ENCODE measurements at regions not wholly inside any gene's neighbourhood (a gene's known extent, or its start where the extent isn't known, plus 50 kb on each side); places are given as distances from the start of the nearest gene placed in this dataset.
"Not testable (repeated sequence)": the region's sequence is repeated elsewhere in the genome, so short reads cannot be mapped to it uniquely, and the experiment has no call there.

DNA sequence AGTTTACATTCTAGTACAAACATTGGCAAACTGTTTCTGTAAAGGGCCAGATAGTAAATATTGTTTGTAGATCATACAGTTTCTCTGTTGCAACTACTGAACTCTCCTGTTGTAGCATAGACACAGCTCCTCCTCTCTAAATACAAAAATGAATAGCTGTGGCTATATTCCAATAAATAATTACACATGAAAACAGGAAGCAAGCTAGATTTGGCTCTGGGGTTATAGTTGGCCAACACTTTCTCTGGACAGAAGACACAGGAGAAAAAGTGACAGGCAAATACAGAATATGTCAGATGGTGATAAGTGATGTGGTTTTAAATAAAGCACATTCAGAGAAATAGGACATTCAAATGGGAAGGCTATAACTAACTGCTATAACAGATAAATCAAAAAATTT, 957.0 kb downstream of the LTN1 start:
- not testable (repeated sequence) for H3K27ac ChIP-seq (ENCODE audit: low read depth, low read length); H3K9ac ChIP-seq (ENCODE audit: low read length in 5 of 5); H3K27me3 ChIP-seq (ENCODE audit: control insufficient read depth in 5 of 5, insufficient read depth in 4 of 5, low read length in 5 of 5); H3K36me3 ChIP-seq (ENCODE audit: control insufficient read depth in 5 of 5, insufficient read depth in 5 of 5, low read length in 5 of 5); H3K4me3 ChIP-seq (ENCODE audit: low read depth in 1 of 5, low read length in 5 of 5); H3K4me1 ChIP-seq (ENCODE audit: control insufficient read depth in 5 of 5, insufficient read depth in 5 of 5, low read length in 5 of 5)
- peaks cover 0 to 13% (median 8%) of the 10 kb centered on the region in 5 donors for H3K9me3 ChIP-seq (ENCODE audit: control insufficient read depth in 5 of 5, low read length in 5 of 5)

GRCh38 chr21:28034916-28035315, 957.8 kb downstream of the LTN1 start:
- H3K9ac ChIP-seq (ENCODE audit: low read length in 5 of 5); H3K4me3 ChIP-seq (ENCODE audit: low read depth in 1 of 5, low read length in 5 of 5); H3K27me3 ChIP-seq (ENCODE audit: control insufficient read depth in 5 of 5, insufficient read depth in 4 of 5, low read length in 5 of 5); H3K27ac ChIP-seq (ENCODE audit: low read depth, low read length); H3K4me1 ChIP-seq (ENCODE audit: control insufficient read depth in 5 of 5, insufficient read depth in 5 of 5, low read length in 5 of 5); H3K36me3 ChIP-seq (ENCODE audit: control insufficient read depth in 5 of 5, insufficient read depth in 5 of 5, low read length in 5 of 5): not testable (repeated sequence)
- H3K9me3 ChIP-seq (ENCODE audit: control insufficient read depth in 5 of 5, low read length in 5 of 5), result peaks cover 0 to 18% (median 14%) of the 10 kb centered on the region in 5 donors

DNA sequence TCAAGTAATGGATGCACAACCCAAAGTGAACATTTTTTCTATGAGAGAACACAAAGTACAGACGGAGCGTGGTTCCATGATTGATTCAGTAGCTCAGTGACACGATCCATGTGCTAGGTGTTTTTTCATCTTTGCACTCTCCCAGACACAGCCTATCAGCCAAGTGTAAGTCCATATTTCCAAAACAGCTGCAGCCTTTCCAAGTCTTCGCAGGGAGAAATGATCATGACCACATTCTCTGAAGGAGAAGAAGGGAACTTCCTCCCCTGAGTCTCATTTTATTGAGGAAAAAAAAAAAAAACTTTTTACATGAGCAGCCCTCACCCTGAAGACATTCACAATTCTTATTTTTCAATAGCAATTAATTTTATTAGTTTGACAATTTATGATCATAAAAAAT, 958.3 kb downstream of the LTN1 start:
- H3K4me3 ChIP-seq (ENCODE audit: low read depth in 1 of 5, low read length in 5 of 5); H3K27ac ChIP-seq (ENCODE audit: low read depth, low read length); H3K36me3 ChIP-seq (ENCODE audit: control insufficient read depth in 5 of 5, insufficient read depth in 5 of 5, low read length in 5 of 5); H3K27me3 ChIP-seq (ENCODE audit: control insufficient read depth in 5 of 5, insufficient read depth in 4 of 5, low read length in 5 of 5); H3K9ac ChIP-seq (ENCODE audit: low read length in 5 of 5); H3K4me1 ChIP-seq (ENCODE audit: control insufficient read depth in 5 of 5, insufficient read depth in 5 of 5, low read length in 5 of 5): not testable (repeated sequence)
- peaks cover 0 to 18% (median 14%) of the 10 kb centered on the region in 5 donors for H3K9me3 ChIP-seq (ENCODE audit: control insufficient read depth in 5 of 5, low read length in 5 of 5)

GRCh38 chr21:28032652-28033051, 960.0 kb downstream of the LTN1 start:
- H3K4me1 ChIP-seq (ENCODE audit: control insufficient read depth in 5 of 5, insufficient read depth in 5 of 5, low read length in 5 of 5); H3K27ac ChIP-seq (ENCODE audit: low read depth, low read length); H3K27me3 ChIP-seq (ENCODE audit: control insufficient read depth in 5 of 5, insufficient read depth in 4 of 5, low read length in 5 of 5); H3K9ac ChIP-seq (ENCODE audit: low read length in 5 of 5); H3K4me3 ChIP-seq (ENCODE audit: low read depth in 1 of 5, low read length in 5 of 5); H3K36me3 ChIP-seq (ENCODE audit: control insufficient read depth in 5 of 5, insufficient read depth in 5 of 5, low read length in 5 of 5): not testable (repeated sequence)
- H3K9me3 ChIP-seq (ENCODE audit: control insufficient read depth in 5 of 5, low read length in 5 of 5), result peaks cover 0 to 15% (median 8%) of the 10 kb centered on the region in 5 donors

GRCh38 chr21:28031066-28031465, 961.6 kb downstream of the LTN1 start:
- not testable (repeated sequence) for H3K9ac ChIP-seq (ENCODE audit: low read length in 5 of 5); H3K27ac ChIP-seq (ENCODE audit: low read depth, low read length); H3K4me3 ChIP-seq (ENCODE audit: low read depth in 1 of 5, low read length in 5 of 5); H3K27me3 ChIP-seq (ENCODE audit: control insufficient read depth in 5 of 5, insufficient read depth in 4 of 5, low read length in 5 of 5); H3K4me1 ChIP-seq (ENCODE audit: control insufficient read depth in 5 of 5, insufficient read depth in 5 of 5, low read length in 5 of 5); H3K36me3 ChIP-seq (ENCODE audit: control insufficient read depth in 5 of 5, insufficient read depth in 5 of 5, low read length in 5 of 5)
- H3K9me3 ChIP-seq (ENCODE audit: control insufficient read depth in 5 of 5, low read length in 5 of 5), result peaks cover 0 to 15% (median 8%) of the 10 kb centered on the region in 5 donors

DNA sequence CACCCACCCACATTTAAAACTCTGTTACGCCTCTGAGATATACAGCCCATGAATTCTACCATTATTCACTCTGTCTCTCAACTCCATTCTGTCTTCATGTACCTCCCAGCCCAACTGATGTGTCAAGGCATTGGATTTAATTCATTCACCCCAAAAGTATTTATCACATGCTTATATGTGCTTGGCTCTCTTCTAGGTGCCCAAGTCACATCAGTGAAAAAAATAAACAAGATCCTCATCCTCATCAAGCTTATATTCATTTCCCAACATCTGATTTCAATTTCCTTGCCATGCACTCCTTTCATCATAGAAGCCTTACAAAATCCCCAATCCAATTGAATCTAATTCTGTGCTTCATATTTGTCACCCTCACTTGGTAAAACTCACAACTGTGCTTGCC, 967.6 kb downstream of the LTN1 start:
- no peak overlapping the region for H3K4me3 ChIP-seq (ENCODE audit: low read depth in 1 of 5, low read length in 5 of 5)
- H3K27me3 ChIP-seq (ENCODE audit: control insufficient read depth in 5 of 5, insufficient read depth in 4 of 5, low read length in 5 of 5), result no peaks in the 10 kb centered on the region
- peaks cover 0 to 3% (median 1%) of the 10 kb centered on the region in 5 donors for H3K9me3 ChIP-seq (ENCODE audit: control insufficient read depth in 5 of 5, low read length in 5 of 5)
- H3K36me3 ChIP-seq (ENCODE audit: control insufficient read depth in 5 of 5, insufficient read depth in 5 of 5, low read length in 5 of 5), result no peaks in the 10 kb centered on the region
- no peak overlapping the region for H3K27ac ChIP-seq (ENCODE audit: low read depth, low read length)
- no peak overlapping the region for H3K9ac ChIP-seq (ENCODE audit: low read length in 5 of 5)
- no peaks in the 10 kb centered on the region for H3K4me1 ChIP-seq (ENCODE audit: control insufficient read depth in 5 of 5, insufficient read depth in 5 of 5, low read length in 5 of 5)

- Histone ChIP-seq H3K36me3 (ENCODE audit: control insufficient read depth in 5 of 5, insufficient read depth in 5 of 5, low read length in 5 of 5) (no peaks in the 10 kb centered on the region), H3K9me3 (ENCODE audit: control insufficient read depth in 5 of 5, low read length in 5 of 5) (no peaks in the 10 kb centered on the region), H3K9ac (ENCODE audit: low read length in 5 of 5) (no peak overlapping the region), H3K4me1 (ENCODE audit: control insufficient read depth in 5 of 5, insufficient read depth in 5 of 5, low read length in 5 of 5) (no peaks in the 10 kb centered on the region), H3K27ac (ENCODE audit: low read depth, low read length) (no peak overlapping the region), H3K27me3 (ENCODE audit: control insufficient read depth in 5 of 5, insufficient read depth in 4 of 5, low read length in 5 of 5) (no peaks in the 10 kb centered on the region), H3K4me3 (ENCODE audit: low read depth in 1 of 5, low read length in 5 of 5) (no peak overlapping the region)
These were observed 973.7 kb downstream of the LTN1 start for GRCh38 chr21:28018741-28019669.

GRCh38 chr21:28018213-28018612, 974.5 kb downstream of the LTN1 start:
- Histone ChIP-seq H3K9ac (ENCODE audit: low read length in 5 of 5) (no peak overlapping the region), H3K27ac (ENCODE audit: low read depth, low read length) (no peak overlapping the region), H3K4me3 (ENCODE audit: low read depth in 1 of 5, low read length in 5 of 5) (no peak overlapping the region), H3K4me1 (ENCODE audit: control insufficient read depth in 5 of 5, insufficient read depth in 5 of 5, low read length in 5 of 5) (no peaks in the 10 kb centered on the region), H3K9me3 (ENCODE audit: control insufficient read depth in 5 of 5, low read length in 5 of 5) (no peaks in the 10 kb centered on the region), H3K36me3 (ENCODE audit: control insufficient read depth in 5 of 5, insufficient read depth in 5 of 5, low read length in 5 of 5) (no peaks in the 10 kb centered on the region), H3K27me3 (ENCODE audit: control insufficient read depth in 5 of 5, insufficient read depth in 4 of 5, low read length in 5 of 5) (no peaks in the 10 kb centered on the region)

DNA sequence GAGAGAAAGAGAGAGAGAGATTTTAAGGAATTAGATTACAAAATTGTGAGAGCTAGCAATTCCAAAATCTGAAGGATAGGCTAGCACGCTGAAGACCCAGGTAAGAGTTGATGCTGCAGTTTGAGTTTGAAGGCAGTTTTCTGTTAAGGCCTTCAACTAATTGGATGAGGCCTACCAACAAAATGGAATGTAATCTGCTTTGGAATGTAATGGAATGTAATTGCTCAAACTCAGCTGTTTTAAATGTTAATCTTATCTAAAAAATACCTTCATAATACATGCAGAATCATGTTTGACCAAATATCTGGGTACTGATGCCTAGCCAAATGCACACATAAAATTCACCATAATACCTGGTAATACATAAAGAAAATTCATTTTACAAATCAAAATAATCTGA, 976.1 kb downstream of the LTN1 start:
- Histone ChIP-seq H3K36me3 (ENCODE audit: control insufficient read depth in 5 of 5, insufficient read depth in 5 of 5, low read length in 5 of 5) (no peaks in the 10 kb centered on the region), H3K9me3 (ENCODE audit: control insufficient read depth in 5 of 5, low read length in 5 of 5) (no peaks in the 10 kb centered on the region), H3K4me3 (ENCODE audit: low read depth in 1 of 5, low read length in 5 of 5) (no peak overlapping the region), H3K9ac (ENCODE audit: low read length in 5 of 5) (no peak overlapping the region), H3K27ac (ENCODE audit: low read depth, low read length) (no peak overlapping the region), H3K27me3 (ENCODE audit: control insufficient read depth in 5 of 5, insufficient read depth in 4 of 5, low read length in 5 of 5) (no peaks in the 10 kb centered on the region), H3K4me1 (ENCODE audit: control insufficient read depth in 5 of 5, insufficient read depth in 5 of 5, low read length in 5 of 5) (peaks cover 0 to 5% (median 0%) of the 10 kb centered on the region in 5 donors)

- not testable (repeated sequence) for H3K9ac ChIP-seq (ENCODE audit: low read length in 5 of 5); H3K27ac ChIP-seq (ENCODE audit: low read depth, low read length); H3K9me3 ChIP-seq (ENCODE audit: control insufficient read depth in 5 of 5, low read length in 5 of 5); H3K4me1 ChIP-seq (ENCODE audit: control insufficient read depth in 5 of 5, insufficient read depth in 5 of 5, low read length in 5 of 5); H3K27me3 ChIP-seq (ENCODE audit: control insufficient read depth in 5 of 5, insufficient read depth in 4 of 5, low read length in 5 of 5); H3K4me3 ChIP-seq (ENCODE audit: low read depth in 1 of 5, low read length in 5 of 5); H3K36me3 ChIP-seq (ENCODE audit: control insufficient read depth in 5 of 5, insufficient read depth in 5 of 5, low read length in 5 of 5)
These were observed 979.6 kb downstream of the LTN1 start for GRCh38 chr21:28013123-28013522.

Data from subcutaneous abdominal adipose tissue (tissue), 5 donors.